ENCODE measurements at regions not wholly inside any gene's neighbourhood (a gene's known extent, or its start where the extent isn't known, plus 50 kb on each side); places are given as distances from the start of the nearest gene placed in this dataset.
"Not testable (repeated sequence)": the region's sequence is repeated elsewhere in the genome, so short reads cannot be mapped to it uniquely, and the experiment has no call there.

DNA sequence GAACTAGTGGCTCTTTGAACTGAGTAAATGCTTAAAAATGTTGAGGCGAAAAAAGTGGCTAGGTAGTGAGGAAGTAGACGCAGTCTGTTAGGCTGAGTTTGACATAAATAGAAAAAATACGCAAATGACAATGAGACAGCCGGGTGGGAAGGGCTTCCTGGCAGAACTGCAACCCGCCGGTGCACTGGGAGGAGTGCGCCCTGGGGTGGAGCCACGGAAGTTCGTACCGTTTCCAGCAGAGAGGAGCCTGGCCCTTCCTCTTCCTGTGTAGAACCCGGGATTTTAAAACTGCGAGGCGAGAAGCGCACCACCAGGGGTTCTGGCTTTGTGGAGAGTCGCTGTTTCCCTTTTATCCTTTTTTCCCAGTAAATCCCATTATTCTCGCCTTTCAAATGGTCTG lies 602.6 kb downstream of the PYDC2 start:
- no peaks in the 10 kb centered on the region for H3K36me3 ChIP-seq (ENCODE audit: control insufficient read depth in 2 of 2, insufficient read depth in 1 of 2, low read length in 2 of 2)
- CTCF ChIA-PET: no interaction called here
- no peak overlapping the region for H3K4me3 ChIP-seq (ENCODE audit: low read depth, low read length)
- H3K27ac ChIP-seq (ENCODE audit: extremely low read depth, low read depth, low read length): no peak overlapping the region
- POLR2A ChIA-PET: no interaction called here
- no peaks in the 10 kb centered on the region for H3K4me1 ChIP-seq (ENCODE audit: control insufficient read depth, insufficient read depth, low read length)
- no peak for TF ChIP-seq ZNF19 (tag by site-specific recombination; IDR thresholded peaks at IDR 0.05; ENCODE audit: low read depth)
- no peak for TF ChIP-seq ZNF529 (tag by site-specific recombination; IDR thresholded peaks at IDR 0.05; ENCODE audit: insufficient replicate concordance)
- no peaks in the 10 kb centered on the region for H3K9me3 ChIP-seq (ENCODE audit: control insufficient read depth, insufficient read depth, low read depth, low read length)

- CTCF ChIA-PET: no interaction called here
These were observed 604.0 kb downstream of the PYDC2 start for GRCh38 chr3:192064959-192065358.

DNA sequence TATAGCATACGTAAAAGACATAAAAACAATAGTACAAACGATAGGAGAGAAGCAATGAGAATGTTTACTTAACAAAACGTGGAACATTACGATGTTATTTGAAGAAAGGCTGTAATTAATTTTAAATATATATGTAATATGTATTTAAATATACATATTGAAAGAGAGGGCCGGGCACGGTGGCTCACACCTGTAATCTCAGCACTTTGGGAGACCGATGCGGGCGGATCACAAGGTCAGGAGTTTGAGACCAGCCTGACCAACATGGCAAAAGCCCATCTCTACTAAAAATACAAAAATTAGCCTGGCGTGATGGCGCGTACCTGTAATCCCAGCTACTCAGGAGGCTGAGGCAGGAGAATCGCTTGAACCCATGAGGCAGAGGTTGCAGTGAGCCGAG lies 605.3 kb downstream of the PYDC2 start:
- POLR2A ChIA-PET; H3K36me3 ChIP-seq (ENCODE audit: control insufficient read depth in 2 of 2, insufficient read depth in 1 of 2, low read length in 2 of 2); H3K4me3 ChIP-seq (ENCODE audit: low read depth, low read length); CTCF ChIA-PET; H3K9me3 ChIP-seq (ENCODE audit: control insufficient read depth, insufficient read depth, low read depth, low read length); H3K27ac ChIP-seq (ENCODE audit: extremely low read depth, low read depth, low read length); H3K4me1 ChIP-seq (ENCODE audit: control insufficient read depth, insufficient read depth, low read length): not testable (repeated sequence)

More at GRCh38 chr3:192064959-192065358, 604.0 kb downstream of the PYDC2 start:
- TF ChIP-seq, protein P1, sequence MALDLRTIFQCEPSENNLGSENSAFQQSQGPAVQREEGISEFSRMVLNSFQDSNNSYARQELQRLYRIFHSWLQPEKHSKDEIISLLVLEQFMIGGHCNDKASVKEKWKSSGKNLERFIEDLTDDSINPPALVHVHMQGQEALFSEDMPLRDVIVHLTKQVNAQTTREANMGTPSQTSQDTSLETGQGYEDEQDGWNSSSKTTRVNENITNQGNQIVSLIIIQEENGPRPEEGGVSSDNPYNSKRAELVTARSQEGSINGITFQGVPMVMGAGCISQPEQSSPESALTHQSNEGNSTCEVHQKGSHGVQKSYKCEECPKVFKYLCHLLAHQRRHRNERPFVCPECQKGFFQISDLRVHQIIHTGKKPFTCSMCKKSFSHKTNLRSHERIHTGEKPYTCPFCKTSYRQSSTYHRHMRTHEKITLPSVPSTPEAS (tag by site-specific recombination; IDR thresholded peaks at IDR 0.05): no peak
- TF ChIP-seq ZNF571 (tag by site-specific recombination; IDR thresholded peaks at IDR 0.05) (no peak), ZNF530 (tag by site-specific recombination; IDR thresholded peaks at IDR 0.05; ENCODE audit: low read depth) (no peak), ZSCAN30 (tag by site-specific recombination; IDR thresholded peaks at IDR 0.05) (no peak), GLI4 (tag by site-specific recombination; IDR thresholded peaks at IDR 0.05) (no peak), HOXA7 (CRISPR knock-in tag; IDR thresholded peaks at IDR 0.05; ENCODE audit: borderline replicate concordance) (no peak), ZNF341 (tag by site-specific recombination; IDR thresholded peaks at IDR 0.05; ENCODE audit: low read depth) (no peak), HOXD13 (CRISPR knock-in tag; IDR thresholded peaks at IDR 0.05; ENCODE audit: borderline replicate concordance) (no peak), ZNF394 (tag by site-specific recombination; IDR thresholded peaks at IDR 0.05; ENCODE audit: borderline replicate concordance) (no peak), PBX3 (CRISPR knock-in tag; IDR thresholded peaks at IDR 0.05) (no peak), ZNF747 (tag by site-specific recombination; IDR thresholded peaks at IDR 0.05) (no peak), ZNF596 (tag by site-specific recombination; IDR thresholded peaks at IDR 0.05) (no peak), ZNF600 (tag by site-specific recombination; IDR thresholded peaks at IDR 0.05) (no peak), ZNF24 (tag by site-specific recombination; IDR thresholded peaks at IDR 0.05) (no peak), ZNF624 (tag by site-specific recombination; IDR thresholded peaks at IDR 0.05) (no peak), WT1 (tag by site-specific recombination; IDR thresholded peaks at IDR 0.05) (no peak)
- Histone ChIP-seq H3K27ac (ENCODE audit: extremely low read depth, low read depth, low read length) (no peak overlapping the region), H3K4me1 (ENCODE audit: control insufficient read depth, insufficient read depth, low read length) (no peaks in the 10 kb centered on the region), H3K4me3 (ENCODE audit: low read depth, low read length) (no peak overlapping the region), H3K36me3 (ENCODE audit: control insufficient read depth in 2 of 2, insufficient read depth in 1 of 2, low read length in 2 of 2) (no peaks in the 10 kb centered on the region), H3K9me3 (ENCODE audit: control insufficient read depth, insufficient read depth, low read depth, low read length) (no peaks in the 10 kb centered on the region)
- POLR2A ChIA-PET: no interaction called here

All from HEK293 (cell line).